ENCODE measurements at regions not wholly inside any gene's neighbourhood (a gene's known extent, or its start where the extent isn't known, plus 50 kb on each side); places are given as distances from the start of the nearest gene placed in this dataset.

GRCh38 chr11:112599265-112599664 is 338.6 kb upstream of the PLET1 start:
- DNase-seq: no peak

GRCh38 chr11:112599856-112600533 is 339.3 kb upstream of the PLET1 start:
- DNase-seq: no peak

DNA sequence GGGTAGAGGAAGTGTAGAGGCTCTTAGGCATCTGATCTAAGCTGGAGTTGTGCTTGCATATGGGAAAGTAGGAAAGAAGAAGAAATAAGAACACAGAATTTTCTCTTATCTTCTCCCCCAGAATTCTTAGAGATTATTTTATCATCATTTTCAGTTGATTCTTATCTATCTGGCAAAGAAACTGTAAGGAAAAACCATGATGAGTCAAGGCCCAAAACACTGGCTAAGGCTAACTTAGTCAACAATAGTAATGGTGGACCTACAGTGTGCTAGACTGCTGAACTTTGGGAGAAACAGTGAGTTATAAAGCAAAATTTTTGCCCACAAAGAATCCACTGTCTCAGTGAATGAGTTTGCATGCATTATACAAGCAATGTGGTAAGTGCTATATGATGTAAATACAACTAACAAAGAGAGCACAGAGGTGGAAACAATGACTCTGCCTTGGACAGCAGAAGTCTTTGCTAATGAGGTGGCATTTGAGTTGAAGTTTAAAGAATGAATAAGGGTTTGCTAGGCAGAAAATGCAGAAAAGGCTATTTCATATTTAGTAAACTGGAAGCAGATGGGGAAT is 344.5 kb upstream of the PLET1 start:
- DNase-seq: no peak

- no peak for DNase-seq
Measured at GRCh38 chr11:112606656-112607055, 346.0 kb upstream of the PLET1 start.

- DNase-seq: no peak
Measured at GRCh38 chr11:112608509-112608908, 347.8 kb upstream of the PLET1 start.

- DNase-seq: no peak
Measured at GRCh38 chr11:112610494-112610893, 349.8 kb upstream of the PLET1 start.

DNA sequence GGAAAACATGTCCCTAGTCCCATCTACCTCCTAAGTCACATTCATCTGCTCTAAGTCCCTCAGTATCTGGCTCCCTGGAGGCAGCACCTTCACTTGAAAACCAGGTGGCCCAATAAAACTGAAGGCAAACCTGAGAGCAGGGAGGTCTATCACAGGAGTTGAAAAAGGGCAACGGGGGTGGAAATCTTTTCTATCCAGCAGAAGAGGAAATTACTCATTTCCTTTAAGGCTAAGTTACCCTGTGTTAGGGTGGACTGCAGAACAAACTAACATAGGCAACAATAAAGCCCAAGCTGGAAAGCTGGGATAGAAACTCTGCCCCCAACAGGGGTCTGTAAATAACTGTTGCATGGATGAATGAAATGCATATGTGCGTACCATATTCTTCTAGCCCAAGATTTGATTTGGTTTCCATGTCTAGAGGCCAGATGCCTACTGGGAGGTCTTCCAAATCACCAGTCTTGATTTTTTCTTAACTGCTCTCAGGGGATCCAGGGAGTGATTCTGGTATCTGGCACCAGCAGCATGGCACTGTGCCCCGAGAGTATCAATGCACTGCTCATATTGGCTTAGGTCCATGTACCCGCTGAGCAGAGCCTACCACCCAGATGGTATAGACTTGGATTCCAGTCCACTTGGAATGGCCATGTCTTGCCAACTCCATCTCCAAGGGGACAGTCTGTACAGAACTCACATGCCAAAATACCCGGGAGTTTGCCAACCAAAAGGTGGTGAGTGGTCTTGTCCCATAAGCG is 350.0 kb upstream of the NCAM1 start:
- no peak for DNase-seq

DNA sequence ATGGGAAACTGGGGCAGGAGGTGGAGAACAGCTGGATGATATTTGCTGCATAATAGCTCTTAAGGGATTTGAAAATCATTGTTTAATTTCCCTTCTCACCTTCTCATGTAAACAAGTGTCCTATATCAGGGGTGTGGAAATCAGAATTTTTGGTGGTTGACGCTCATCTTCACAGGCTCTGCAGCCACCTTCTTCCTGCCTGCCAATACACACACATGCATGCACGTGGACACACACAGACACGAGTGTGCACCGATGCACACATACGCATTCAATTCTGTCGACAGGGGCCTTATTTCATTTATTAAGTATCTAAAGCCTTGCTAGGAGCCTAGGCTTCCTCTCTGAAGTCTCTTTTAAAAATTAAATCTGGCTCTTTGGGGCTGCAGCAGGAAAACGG is 349.4 kb upstream of the NCAM1 start:
- DNase-seq: no peak

- no peak for DNase-seq
Measured at GRCh38 chr11:112612250-112612849, 348.9 kb upstream of the NCAM1 start.

DNA sequence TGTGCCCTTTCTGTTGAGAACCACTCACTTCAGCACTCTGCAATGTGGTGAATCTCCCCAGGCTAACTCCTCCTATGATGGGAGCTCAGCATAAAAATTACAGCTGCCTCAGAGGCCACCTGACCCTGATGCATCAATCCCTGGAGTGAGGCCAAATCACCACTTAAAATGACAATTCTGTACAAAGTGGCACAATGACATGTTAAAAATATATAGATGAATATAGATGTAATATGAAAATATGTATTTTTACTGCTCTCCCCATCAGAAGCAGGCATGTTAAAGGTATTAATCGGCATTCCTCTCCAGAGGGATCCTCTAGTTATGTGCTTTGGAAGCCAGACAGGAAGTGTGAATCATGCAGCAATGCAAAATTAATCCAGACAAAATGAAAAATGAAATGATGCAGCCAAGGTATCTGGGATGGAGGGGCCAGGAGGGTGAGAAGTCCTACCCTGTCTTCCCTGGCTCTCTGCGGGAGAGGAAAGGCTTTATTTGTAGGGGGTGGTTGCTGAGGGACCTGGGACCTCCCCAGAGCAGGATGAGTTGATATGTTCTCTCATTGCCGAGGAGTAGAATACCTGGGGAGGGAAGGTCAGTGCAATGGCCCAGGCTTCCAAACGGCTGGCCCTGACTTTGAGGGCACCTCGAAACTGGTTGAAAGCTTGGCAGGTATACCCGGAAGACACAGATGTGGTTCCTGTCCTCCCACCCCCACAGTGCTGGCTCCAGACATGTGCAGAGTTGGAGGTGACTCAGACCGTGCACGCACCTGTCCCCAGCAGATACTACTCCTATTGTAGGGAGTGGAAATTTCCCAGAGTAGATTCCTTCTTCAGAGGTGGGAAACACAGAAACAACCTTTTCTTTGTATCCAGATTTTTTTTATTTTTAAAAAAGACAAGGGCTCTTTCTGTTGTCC is 347.9 kb upstream of the NCAM1 start:
- no peak for DNase-seq

- DNase-seq: no peak
Measured at GRCh38 chr11:112614605-112615004, 346.6 kb upstream of the NCAM1 start.

DNA sequence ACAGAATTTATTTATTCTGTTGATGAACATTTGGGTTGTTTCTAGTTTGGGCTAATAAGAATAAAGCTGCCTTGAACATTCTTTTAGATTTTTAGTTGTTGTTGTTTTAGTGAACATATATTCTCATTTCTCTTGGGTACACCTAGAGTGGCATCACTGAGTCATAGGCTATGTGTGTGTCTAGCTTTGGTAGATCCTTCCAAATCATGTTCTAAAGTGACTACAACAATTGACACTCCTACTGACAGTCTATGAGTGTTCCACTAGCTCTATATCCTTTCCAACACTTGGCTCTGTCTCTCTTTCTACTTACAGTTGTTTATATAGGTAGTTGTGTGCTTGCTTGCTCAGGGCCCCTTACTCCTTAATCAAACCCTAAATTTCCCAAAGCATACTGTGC is 346.0 kb upstream of the NCAM1 start:
- no peak for DNase-seq

DNA sequence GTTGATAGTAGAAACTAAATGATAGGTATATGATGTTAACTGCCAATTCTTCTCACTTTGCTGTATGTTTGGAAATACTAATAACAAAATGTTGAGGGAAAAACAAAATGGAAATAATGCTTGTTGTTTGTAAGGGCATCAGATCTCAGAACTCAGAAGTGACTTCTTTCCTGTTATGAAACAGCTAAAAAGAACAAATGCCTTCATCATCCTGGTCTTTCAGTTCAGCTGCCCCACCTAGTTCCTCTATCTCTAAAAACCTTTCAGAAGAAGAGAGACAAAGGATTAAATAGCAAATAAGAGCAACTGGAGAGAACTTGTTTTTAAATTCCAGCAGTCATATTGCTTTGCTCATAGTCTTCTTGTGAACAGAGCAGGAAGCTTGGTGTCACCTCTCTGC is 345.3 kb upstream of the NCAM1 start:
- no peak for DNase-seq

DNA sequence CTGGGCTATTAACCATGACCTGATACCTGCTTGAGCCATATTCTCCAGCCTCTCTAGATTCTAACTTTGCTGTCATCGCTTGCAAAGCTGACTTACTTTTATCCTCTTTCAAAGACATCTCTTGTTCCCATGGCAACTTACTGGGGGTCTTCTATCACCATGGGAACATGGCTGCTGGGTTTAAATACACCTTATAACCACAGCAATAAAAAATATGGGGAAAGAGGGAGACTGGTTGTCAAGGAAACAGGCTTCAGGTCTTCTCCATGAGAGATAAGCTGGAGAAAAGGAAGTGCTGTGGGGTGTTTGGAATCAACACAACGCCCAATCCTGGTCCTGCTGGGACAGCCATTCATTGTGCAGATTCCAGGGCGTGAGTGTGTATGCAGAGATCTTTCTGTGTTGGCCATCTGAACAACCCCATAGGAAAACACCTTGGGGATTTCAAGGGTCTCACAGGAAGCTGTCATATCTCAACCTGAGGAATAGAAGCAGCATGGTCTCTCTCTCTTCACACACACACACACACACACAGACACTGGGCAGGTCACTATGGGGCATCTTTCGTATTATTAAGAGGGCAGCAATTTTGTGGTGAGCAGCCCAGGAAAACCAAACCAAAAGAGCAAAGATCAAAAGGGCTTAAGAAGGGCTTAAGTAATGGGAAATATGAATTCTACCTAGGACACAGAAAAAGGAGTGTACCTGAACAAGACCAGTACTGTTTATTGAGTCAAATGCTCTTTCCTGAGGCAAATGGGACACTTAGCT is 344.7 kb upstream of the NCAM1 start:
- DNase-seq: no peak

DNA sequence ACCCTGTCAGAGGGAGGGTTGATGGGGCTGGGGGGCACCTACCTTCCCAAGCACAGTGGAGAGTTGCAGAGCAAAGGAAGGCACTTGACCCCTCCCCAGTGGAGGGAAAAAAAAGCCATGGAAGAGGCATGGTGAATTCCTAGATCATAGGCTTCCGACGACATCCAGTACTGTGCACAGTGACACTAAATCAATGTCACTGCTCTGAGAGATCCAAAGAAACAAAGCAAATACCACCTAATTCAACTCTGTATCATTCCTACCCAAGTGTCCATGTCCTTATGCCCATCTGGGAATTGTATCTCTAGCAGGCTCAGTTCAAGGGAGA is 344.2 kb upstream of the NCAM1 start:
- DNase-seq: no peak

DNA sequence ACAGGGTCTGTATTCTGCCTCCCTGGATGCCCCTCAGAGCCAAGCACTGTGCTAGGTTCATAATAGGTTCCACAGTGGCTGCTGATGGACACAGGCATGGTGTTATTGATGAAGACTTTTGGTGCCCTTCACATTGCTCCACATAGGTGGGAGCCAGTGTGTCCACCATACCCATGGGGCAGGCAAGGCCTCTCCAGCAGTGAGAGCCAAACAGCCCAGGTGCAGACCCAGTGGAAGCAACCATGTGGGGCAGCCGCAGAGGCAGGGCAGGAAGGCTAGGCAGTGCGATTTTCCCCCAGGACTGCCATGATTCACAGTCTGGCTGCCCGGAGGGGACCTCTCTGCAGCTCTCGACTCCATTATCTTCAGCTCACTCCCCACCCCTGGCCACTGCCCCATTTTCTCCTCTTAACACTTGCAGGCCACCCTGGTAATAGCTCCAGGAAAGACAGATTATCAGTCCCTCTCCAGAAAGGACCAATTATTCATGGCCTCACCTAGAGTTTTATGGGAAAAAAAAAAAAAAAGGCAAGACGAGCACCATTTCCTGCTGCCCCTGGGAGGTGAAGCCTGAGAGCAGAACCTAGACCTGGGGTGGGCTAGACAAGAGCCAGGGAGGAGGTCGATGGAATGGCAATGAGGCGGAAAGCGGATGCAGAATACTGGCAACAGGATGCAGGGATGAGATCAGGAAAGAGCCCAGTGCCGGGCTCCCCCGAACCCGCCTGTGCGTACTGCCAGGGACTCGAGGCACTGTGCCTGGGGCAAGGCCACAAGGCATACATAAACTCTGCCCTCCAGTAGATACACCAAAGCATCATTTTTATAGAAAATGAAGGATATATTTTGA is 343.0 kb upstream of the NCAM1 start:
- no peak for DNase-seq

DNA sequence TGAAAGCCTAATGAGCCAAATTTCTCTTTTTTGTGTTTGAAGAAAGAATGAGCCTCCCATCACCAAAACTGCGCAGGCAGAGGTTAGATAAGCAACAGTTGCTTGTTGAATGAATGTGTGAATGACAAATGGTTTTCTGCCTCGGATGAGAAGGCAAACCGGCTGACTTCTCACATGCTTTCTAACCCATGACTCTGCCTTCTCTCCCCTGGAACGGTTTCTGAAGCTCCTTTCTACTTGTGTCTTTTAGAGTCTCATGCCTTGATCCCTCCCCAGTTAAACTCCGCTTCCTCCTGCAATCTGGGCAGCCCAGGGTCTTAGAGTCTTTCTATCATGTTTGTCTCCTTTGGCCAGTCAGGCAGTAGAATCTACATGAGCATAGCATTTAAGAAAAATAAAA is 342.1 kb upstream of the NCAM1 start:
- DNase-seq: no peak

DNA sequence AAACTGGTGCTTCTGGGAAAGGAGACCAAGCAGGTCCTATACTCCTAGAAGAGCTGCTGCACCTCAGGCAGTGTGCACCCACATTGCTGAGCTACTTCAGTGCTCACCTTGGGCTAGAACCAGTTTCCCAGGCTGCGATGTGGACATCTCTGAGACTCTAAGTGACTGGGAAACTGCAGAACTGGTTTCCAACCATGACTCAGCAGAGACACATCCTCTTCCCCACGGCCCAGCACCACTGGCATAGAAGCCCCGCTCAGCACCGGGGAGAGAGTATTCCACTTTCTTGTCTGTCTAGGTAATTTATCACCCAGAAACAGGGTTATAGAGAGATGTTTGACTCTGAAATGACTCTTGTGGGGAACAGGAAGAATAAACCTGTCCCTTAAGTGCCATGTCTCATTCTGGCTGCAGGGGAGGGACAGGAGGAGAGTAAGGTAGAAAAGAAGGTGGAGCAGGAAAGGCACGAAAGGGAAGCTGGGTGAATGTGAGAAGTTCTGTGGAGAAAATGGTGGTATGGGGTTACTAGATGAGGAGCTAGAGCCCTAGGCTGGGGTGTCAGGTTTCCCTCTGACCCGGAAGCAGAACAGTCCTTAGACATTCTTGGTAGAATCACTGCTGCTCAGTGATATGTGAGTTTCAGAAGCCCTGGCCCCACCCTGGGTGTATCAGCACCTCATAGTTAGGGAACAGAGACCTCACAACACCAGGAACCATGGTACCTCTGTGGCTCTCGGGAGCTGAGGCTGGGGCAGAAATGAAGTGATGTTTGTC is 340.4 kb upstream of the NCAM1 start:
- no peak for DNase-seq

DNA sequence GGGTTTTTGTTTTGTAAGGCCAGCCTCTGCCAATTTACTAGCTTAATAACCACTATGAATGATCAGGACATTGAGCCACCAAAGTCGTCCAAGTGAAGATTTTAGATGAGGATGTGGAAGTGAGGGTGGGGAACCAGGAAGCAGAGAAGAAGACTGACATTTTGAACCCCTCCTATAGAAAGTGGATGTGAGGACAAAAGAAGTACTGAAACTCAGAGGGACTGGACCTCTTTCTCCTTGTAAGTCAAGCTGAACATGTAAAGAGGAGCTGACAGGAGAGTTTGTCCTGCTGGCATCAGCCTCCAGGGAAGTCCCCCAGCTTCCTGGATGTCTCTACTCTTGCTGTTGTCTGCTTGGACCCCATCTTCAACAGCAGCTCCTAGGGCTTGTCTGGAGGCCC is 338.2 kb upstream of the NCAM1 start:
- no peak for DNase-seq

- no peak for DNase-seq
Measured at GRCh38 chr11:112624431-112624830, 336.8 kb upstream of the NCAM1 start.

Data from activated T-cell treated with anti-CD3 and anti-CD28 coated beads, Interleukin-2, amount 50 U/mL, for 1 hour (primary cell).